Posterior cingulate gyrus (tissue), 11 donors: ENCODE measurements at regions not wholly inside any gene's neighbourhood (a gene's known extent, or its start where the extent isn't known, plus 50 kb on each side); places are given as distances from the start of the nearest gene placed in this dataset.

Source experiments
- DNase-seq, 10 donors: peaks; one replicate each; pipeline versions ENCODE4 v3.0.0 to v3.0.0-alpha.2; 2020 to 2021; ENCODE audit warnings: mixed read lengths in 3 of 10
- intact Hi-C: fragments of 100-400 bp; cut with DNase I; formaldehyde crosslinking; loops from one replicate; pipeline ENCODE4 v1.15.1; 2023

- DNase-seq, result no peak
- intact Hi-C loops, result no loop called here
Measured at GRCh38 chr10:84074521-84074920, 64.8 kb upstream of the GHITM start.

GRCh38 chr10:84075226-84076046 lies 63.9 kb upstream of the GHITM start:
- DNase-seq, result no peak
- intact Hi-C loops, result no loop called here

GRCh38 chr10:84076047-84076388 lies 63.3 kb upstream of the GHITM start:
- DNase-seq, result no peak
- intact Hi-C loops, result no loop called here

- intact Hi-C loops, result no loop called here
- DNase-seq, result no peak
Measured at GRCh38 chr10:84076540-84077195, 62.6 kb upstream of the GHITM start.

GRCh38 chr10:84077768-84078167 lies 61.5 kb upstream of the GHITM start:
- no peak for DNase-seq
- intact Hi-C loops, result no loop called here

- DNase-seq, result no peak
- intact Hi-C loops, result no loop called here
Measured at GRCh38 chr10:84078771-84079170, 60.5 kb upstream of the GHITM start.

GRCh38 chr10:84084342-84084741 lies 55.0 kb upstream of the GHITM start:
- intact Hi-C loops, result no loop called here

GRCh38 chr10:84087202-84087601 lies 52.1 kb upstream of the GHITM start:
- intact Hi-C loops, result no loop called here
- DNase-seq, result no peak

More at GRCh38 chr10:84084342-84084741, 55.0 kb upstream of the GHITM start:
- DNase-seq, result no peak

GRCh38 chr10:84088626-84089025 lies 50.7 kb upstream of the GHITM start:
- intact Hi-C loops, result no loop called here
- DNase-seq, result no peak

GRCh38 chr10:84089162-84089561 lies 50.1 kb upstream of the GHITM start:
- intact Hi-C loops, result no loop called here
- no peak for DNase-seq
